ENCODE measurements at regions not wholly inside any gene's neighbourhood (a gene's known extent, or its start where the extent isn't known, plus 50 kb on each side); places are given as distances from the start of the nearest gene placed in this dataset.
"Not testable (repeated sequence)": the region's sequence is repeated elsewhere in the genome, so short reads cannot be mapped to it uniquely, and the experiment has no call there.

GRCh38 chr13:78867655-78868054 lies 208.7 kb upstream of the OBI1 start:
- DNase-seq (ENCODE audit: low spot score), result no peak

GRCh38 chr13:78866076-78866475 lies 207.1 kb upstream of the OBI1 start:
- not testable (repeated sequence) for DNase-seq (ENCODE audit: low spot score)

GRCh38 chr13:78862446-78862845 lies 203.5 kb upstream of the OBI1 start:
- no peak for DNase-seq (ENCODE audit: low spot score)

- no peak for DNase-seq (ENCODE audit: low spot score)
Observed at GRCh38 chr13:78852709-78853108, 193.8 kb upstream of the OBI1 start.

- no peak for DNase-seq (ENCODE audit: low spot score)
Observed at GRCh38 chr13:78845656-78846365, 186.9 kb upstream of the OBI1 start.

- DNase-seq (ENCODE audit: low spot score), result no peak
Observed at GRCh38 chr13:78844106-78844505, 185.2 kb upstream of the OBI1 start.

- DNase-seq (ENCODE audit: low spot score), result no peak
Observed at GRCh38 chr13:78841358-78841963, 182.5 kb upstream of the OBI1 start.

- no peak for DNase-seq (ENCODE audit: low spot score)
Observed at GRCh38 chr13:78836238-78836784, 177.4 kb upstream of the OBI1 start.

- DNase-seq (ENCODE audit: low spot score), result no peak
Observed at GRCh38 chr13:78832461-78832860, 173.5 kb upstream of the OBI1 start.

- DNase-seq (ENCODE audit: low spot score), result no peak
Observed at GRCh38 chr13:78830508-78830907, 171.6 kb upstream of the OBI1 start.

GRCh38 chr13:78829821-78830220 lies 170.9 kb upstream of the OBI1 start:
- no peak for DNase-seq (ENCODE audit: low spot score)

GRCh38 chr13:78827471-78827870 lies 168.5 kb upstream of the OBI1 start:
- no peak for DNase-seq (ENCODE audit: low spot score)

- DNase-seq (ENCODE audit: low spot score), result no peak
Observed at GRCh38 chr13:78826936-78827335, 168.0 kb upstream of the OBI1 start.

GRCh38 chr13:78826312-78826711 lies 167.4 kb upstream of the OBI1 start:
- DNase-seq (ENCODE audit: low spot score), result no peak

GRCh38 chr13:78820541-78820940 lies 161.6 kb upstream of the OBI1 start:
- no peak for DNase-seq (ENCODE audit: low spot score)

- no peak for DNase-seq (ENCODE audit: low spot score)
Observed at GRCh38 chr13:78816592-78816991, 157.6 kb upstream of the OBI1 start.

GRCh38 chr13:78816154-78816553 lies 157.2 kb upstream of the OBI1 start:
- DNase-seq (ENCODE audit: low spot score), result no peak

GRCh38 chr13:78806457-78806856 lies 147.5 kb upstream of the OBI1 start:
- no peak for DNase-seq (ENCODE audit: low spot score)

GRCh38 chr13:78802912-78803311 lies 144.0 kb upstream of the OBI1 start:
- no peak for DNase-seq (ENCODE audit: low spot score)

GRCh38 chr13:78787190-78787589 lies 128.2 kb upstream of the OBI1 start:
- DNase-seq (ENCODE audit: low spot score), result no peak

- no peak for DNase-seq (ENCODE audit: low spot score)
Observed at GRCh38 chr13:78786459-78786858, 127.5 kb upstream of the OBI1 start.

- no peak for DNase-seq (ENCODE audit: low spot score)
Observed at GRCh38 chr13:78785764-78786163, 126.8 kb upstream of the OBI1 start.

GRCh38 chr13:78784014-78784750 lies 125.2 kb upstream of the OBI1 start:
- DNase-seq (ENCODE audit: low spot score), result no peak
